HepG2 (cell line): ENCODE measurements at regions not wholly inside any gene's neighbourhood (a gene's known extent, or its start where the extent isn't known, plus 50 kb on each side); places are given as distances from the start of the nearest gene placed in this dataset.

Experiments
- ATAC-seq: fragments of 200-7000 bp; cut with Tn5 transposase; 3 replicates; pipeline ENCODE4 v1.9.1; 2020; ENCODE audit warnings: mild to moderate bottlenecking, moderate library complexity
- BruUV-seq: library from RNA; stranded (reverse); fragments of 400-500 nt; replicated peaks from 2 replicates; lab custom pipeline; 2021; lab: Mats Ljungman, UMichigan
- CTCF ChIA-PET: fragments of 300-600 bp; formaldehyde crosslinking; extraction: SDS; loops from one replicate; lab custom pipeline; 2021; ENCODE audit warnings: low total read pairs, inconsistent platforms, low intra/inter-chr PET ratio; lab: Yijun Ruan, JAX
- POLR2A ChIA-PET: fragments of 350-600 bp; sonication (Branson Sonifier 250); formaldehyde crosslinking; loops from one replicate; lab custom pipeline; 2020; ENCODE audit warnings: antibody characterized with exemption, inconsistent platforms; lab: Yijun Ruan, JAX
- DNase-seq: peaks from one replicate; pipeline ENCODE4 v3.0.0-alpha.2; 2015; ENCODE audit warnings: low spot score
- FAIRE-seq: peaks from 3 replicates; lab custom pipeline; 2011; peaks lifted over from hg19 to GRCh38; lab: Jason Lieb, UNC
- H2AFZ ChIP-seq: one replicate; pipeline ENCODE4 v1.6.1; 2011; ENCODE audit warnings: low read length, inconsistent platforms
- H3K27ac ChIP-seq: fragments of 300-600 bp; 3 replicates; pipeline ENCODE4 v1.8.0; 2011; ENCODE audit warnings: mixed run types, mild to moderate bottlenecking, mixed read lengths, low read length, inconsistent platforms; ENCODE audit not compliant: insufficient read depth; ENCODE audit errors: extremely low read length
- H3K27me3 ChIP-seq, 2 experiments: fragments of 200-600 bp in 1 of 2; 2 replicates in 1 of 2; 3 replicates in 1 of 2; pipeline versions ENCODE4 v1.6.0 to v1.8.0; 2011; ENCODE audit warnings: low read length in 2 of 2, mild to moderate bottlenecking in 2 of 2, moderate library complexity in 2 of 2, inconsistent platforms in 1 of 2; ENCODE audit not compliant: insufficient read depth in 2 of 2, control insufficient read depth in 1 of 2
- H3K36me3 ChIP-seq, 2 experiments: fragments of 200-600 bp in 1 of 2; replicated peaks in 1 of 2; 2 replicates in 1 of 2; 3 replicates in 1 of 2; pipeline versions ENCODE4 v1.5.1 to v1.8.0; 2011; ENCODE audit warnings: low read length in 2 of 2, inconsistent platforms in 1 of 2; ENCODE audit not compliant: insufficient read depth in 2 of 2, control insufficient read depth in 1 of 2
- H3K4me1 ChIP-seq: 2 replicates; pipeline ENCODE4 v1.5.1; 2012; ENCODE audit warnings: low read length, inconsistent platforms; ENCODE audit not compliant: insufficient read depth
- H3K4me2 ChIP-seq: 2 replicates; pipeline ENCODE4 v1.6.0; 2011; ENCODE audit warnings: low read depth, low read length, inconsistent platforms
- H3K4me3 ChIP-seq, 3 experiments: fragments of 200-600 bp in 1 of 3; sonication (generic), shearing (Covaris generic) in 1 of 3; replicated peaks in 1 of 3; 2 replicates each; pipeline ENCODE4 v1.5.1; 2011 to 2016; ENCODE audit warnings: low read length in 3 of 3, inconsistent platforms in 2 of 3, low read depth in 2 of 3, mild to moderate bottlenecking in 2 of 3, control low read depth in 1 of 3, mixed read lengths in 1 of 3; ENCODE audit not compliant: insufficient read depth in 1 of 3
- H3K79me2 ChIP-seq: one replicate; pipeline ENCODE4 v1.6.1; 2011; ENCODE audit warnings: low read length, inconsistent platforms; ENCODE audit not compliant: insufficient read depth
- H3K9ac ChIP-seq: 2 replicates; pipeline ENCODE4 v1.6.0; 2011; ENCODE audit warnings: mild to moderate bottlenecking, low read depth, low read length, inconsistent platforms; ENCODE audit not compliant: insufficient read depth
- H3K9me3 ChIP-seq: 2 replicates; pipeline ENCODE4 v1.5.1; 2012; ENCODE audit warnings: mild to moderate bottlenecking, low read length
- H4K20me1 ChIP-seq: 2 replicates; pipeline ENCODE4 v1.6.0; 2011; ENCODE audit warnings: inconsistent platforms, mild to moderate bottlenecking, low read length, moderate library complexity; ENCODE audit not compliant: insufficient read depth
- MED13 ChIP-seq: sonication (generic); formaldehyde crosslinking; IDR thresholded peaks from 2 replicates; pipeline ENCODE4 v1.5.0; 2020; ENCODE audit warnings: missing genetic modification reagents
- PLRG1 ChIP-seq: fragments of 450-650 bp; conservative IDR thresholded peaks from 2 replicates; pipeline ENCODE4 v1.6.1; 2016
- ZFAT ChIP-seq: sonication (generic); formaldehyde crosslinking; conservative IDR thresholded peaks from 2 replicates; pipeline ENCODE4 v1.8.1; 2023; ENCODE audit warnings: missing genetic modification reagents, inconsistent platforms
- ZFYVE20 ChIP-seq: sonication (generic); formaldehyde crosslinking; IDR thresholded peaks from 2 replicates; pipeline ENCODE4 v1.8.0; 2023; ENCODE audit warnings: low read depth, mild to moderate bottlenecking, moderate library complexity, missing genetic modification reagents, borderline replicate concordance
- ZNF644 ChIP-seq: IDR thresholded peaks from 2 replicates; pipeline ENCODE4 v1.6.1; 2016; ENCODE audit warnings: low read depth
- ZNF674 ChIP-seq: sonication (generic); formaldehyde crosslinking; IDR thresholded peaks from 2 replicates; pipeline ENCODE4 v1.5.0; 2020; ENCODE audit warnings: low read depth, mild to moderate bottlenecking, missing genetic modification reagents
- WGBS: methylation state at CpG from one replicate; pipeline ENCODE4 v1.1.6; 2017; ENCODE audit warnings: low lambda C conversion rate; 5-methylcytosine and 5-hydroxymethylcytosine counted together
- in situ Hi-C: cut with HindIII; loops from 2 replicates; pipeline ENCODE4 v1.10.0; 2017; ENCODE audit warnings: low pct_unique_long_range_greater_than_20kb; ENCODE audit not compliant: extremely low pct_ligation_motif_present
- intact Hi-C: fragments of 100-400 bp; cut with micrococcal nuclease; formaldehyde crosslinking; loops from one replicate; pipeline ENCODE4 v1.10.0; 2022; ENCODE audit not compliant: unreplicated experiment
- TF ChIP-seq, protein P1 (sequence below): sonication (generic); formaldehyde crosslinking; IDR thresholded peaks from 2 replicates; pipeline ENCODE4 v1.5.0; 2020; ENCODE audit warnings: missing genetic modification reagents
- TF ChIP-seq, protein P2 (sequence below): sonication (generic); formaldehyde crosslinking; IDR thresholded peaks from 2 replicates; pipeline ENCODE4 v1.8.0; 2022; ENCODE audit warnings: missing genetic modification reagents, mild to moderate bottlenecking, borderline replicate concordance

DNA sequence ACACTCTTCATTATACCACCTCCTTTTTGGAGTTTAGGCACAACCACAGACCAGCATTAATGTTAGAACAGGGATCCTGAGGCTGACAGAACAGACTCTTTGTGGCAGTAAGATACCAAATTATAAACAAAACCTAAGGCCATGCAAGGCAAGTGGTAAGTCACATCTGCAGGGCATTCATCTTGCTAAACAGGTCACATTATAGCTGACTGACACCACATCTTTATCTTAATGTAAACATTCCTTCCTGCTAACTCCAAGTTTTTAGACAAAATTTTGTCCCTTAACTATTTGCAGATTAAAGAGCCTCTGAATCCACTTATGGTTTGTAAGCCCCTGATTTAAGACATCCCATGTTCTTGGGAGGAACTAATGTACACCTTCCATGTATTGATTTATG, 500.6 kb downstream of the PYDC2 start:
- no peak overlapping the region for H3K4me2 ChIP-seq
- intact Hi-C loops (no loop called here), in situ Hi-C loops (no loop called here)
- no peaks in the 10 kb centered on the region for H3K27me3 ChIP-seq
- no peak for ATAC-seq
- H3K79me2 ChIP-seq = no peaks in the 10 kb centered on the region
- no peak overlapping the region for H3K9ac ChIP-seq
- ChIA-PET CTCF (no interaction called here), POLR2A (no interaction called here)
- TF ChIP-seq, protein P1, sequence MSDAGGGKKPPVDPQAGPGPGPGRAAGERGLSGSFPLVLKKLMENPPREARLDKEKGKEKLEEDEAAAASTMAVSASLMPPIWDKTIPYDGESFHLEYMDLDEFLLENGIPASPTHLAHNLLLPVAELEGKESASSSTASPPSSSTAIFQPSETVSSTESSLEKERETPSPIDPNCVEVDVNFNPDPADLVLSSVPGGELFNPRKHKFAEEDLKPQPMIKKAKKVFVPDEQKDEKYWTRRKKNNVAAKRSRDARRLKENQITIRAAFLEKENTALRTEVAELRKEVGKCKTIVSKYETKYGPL (CRISPR knock-in tag) = no peak
- no peak overlapping the region for H2AFZ ChIP-seq
- H3K4me3 ChIP-seq = no peak overlapping the region
- H3K9me3 ChIP-seq = no peaks in the 10 kb centered on the region; the same call in 1 of the 2 replicates
- no peak for FAIRE-seq
- H3K4me1 ChIP-seq = no peaks in the 10 kb centered on the region
- no peaks in the 10 kb centered on the region for H3K36me3 ChIP-seq
- no peak overlapping the region for H3K27ac ChIP-seq
- H4K20me1 ChIP-seq = no peaks in the 10 kb centered on the region
- no peak for DNase-seq
- no TSS peak for BruUV-seq

DNA sequence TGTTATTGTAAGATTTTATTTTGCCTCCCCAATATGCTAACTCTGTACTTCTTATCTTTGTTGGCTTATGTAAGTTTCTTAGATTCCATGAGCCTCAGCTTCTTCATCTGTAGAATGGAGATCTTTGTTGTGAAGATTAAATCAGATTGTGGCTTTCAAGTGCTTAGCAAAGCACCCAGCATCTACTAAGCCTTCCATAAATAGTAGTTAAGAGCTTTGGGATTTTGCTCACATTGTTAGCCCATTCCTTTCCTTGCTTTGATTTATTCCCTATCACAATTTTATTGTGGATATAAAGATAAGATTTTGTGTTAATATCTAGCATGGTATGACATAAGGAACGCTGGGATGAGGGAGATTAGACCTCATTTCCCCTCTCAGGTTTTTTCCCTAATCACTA, 501.4 kb downstream of the PYDC2 start:
- H3K79me2 ChIP-seq = no peaks in the 10 kb centered on the region
- BruUV-seq = no TSS peak
- H3K4me1 ChIP-seq = no peaks in the 10 kb centered on the region
- no peak for ATAC-seq
- H2AFZ ChIP-seq = no peak overlapping the region
- POLR2A ChIA-PET = no interaction called here
- H4K20me1 ChIP-seq = no peaks in the 10 kb centered on the region
- no peaks in the 10 kb centered on the region for H3K36me3 ChIP-seq
- no peak for DNase-seq
- FAIRE-seq = no peak
- TF ChIP-seq MED13 (CRISPR knock-in tag) = no peak
- TF ChIP-seq ZFYVE20 (CRISPR knock-in tag) = no peak
- TF ChIP-seq ZFAT (CRISPR knock-in tag) = no peak
- TF ChIP-seq, protein P2, sequence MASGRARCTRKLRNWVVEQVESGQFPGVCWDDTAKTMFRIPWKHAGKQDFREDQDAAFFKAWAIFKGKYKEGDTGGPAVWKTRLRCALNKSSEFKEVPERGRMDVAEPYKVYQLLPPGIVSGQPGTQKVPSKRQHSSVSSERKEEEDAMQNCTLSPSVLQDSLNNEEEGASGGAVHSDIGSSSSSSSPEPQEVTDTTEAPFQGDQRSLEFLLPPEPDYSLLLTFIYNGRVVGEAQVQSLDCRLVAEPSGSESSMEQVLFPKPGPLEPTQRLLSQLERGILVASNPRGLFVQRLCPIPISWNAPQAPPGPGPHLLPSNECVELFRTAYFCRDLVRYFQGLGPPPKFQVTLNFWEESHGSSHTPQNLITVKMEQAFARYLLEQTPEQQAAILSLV = no peak
- TF ChIP-seq ZNF644 (CRISPR knock-in tag) = no peak
- no peak for TF ChIP-seq PLRG1
- TF ChIP-seq ZNF674 = no peak
- in situ Hi-C loops = no loop called here
- no peak overlapping the region for H3K4me2 ChIP-seq
- CTCF ChIA-PET = no interaction called here
- WGBS = 0% methylated on average over 1 of the region's 1 CpG
- H3K4me3 ChIP-seq = no peak overlapping the region
- intact Hi-C loops = no loop called here
- H3K9ac ChIP-seq = no peak overlapping the region
- H3K27me3 ChIP-seq = no peaks in the 10 kb centered on the region
- no peak overlapping the region for H3K27ac ChIP-seq
- H3K9me3 ChIP-seq = no peaks in the 10 kb centered on the region; the same call in 1 of the 2 replicates
